NCI-H1105 (cell line): ENCODE measurements at regions not wholly inside any gene's neighbourhood (a gene's known extent, or its start where the extent isn't known, plus 50 kb on each side); places are given as distances from the start of the nearest gene placed in this dataset.
"Not testable (repeated sequence)": the region's sequence is repeated elsewhere in the genome, so short reads cannot be mapped to it uniquely, and the experiment has no call there.

Experiments used
- DNase-seq: peaks from one replicate; lab custom pipeline; 2025; lab: John Stamatoyannopoulos, UW

DNA sequence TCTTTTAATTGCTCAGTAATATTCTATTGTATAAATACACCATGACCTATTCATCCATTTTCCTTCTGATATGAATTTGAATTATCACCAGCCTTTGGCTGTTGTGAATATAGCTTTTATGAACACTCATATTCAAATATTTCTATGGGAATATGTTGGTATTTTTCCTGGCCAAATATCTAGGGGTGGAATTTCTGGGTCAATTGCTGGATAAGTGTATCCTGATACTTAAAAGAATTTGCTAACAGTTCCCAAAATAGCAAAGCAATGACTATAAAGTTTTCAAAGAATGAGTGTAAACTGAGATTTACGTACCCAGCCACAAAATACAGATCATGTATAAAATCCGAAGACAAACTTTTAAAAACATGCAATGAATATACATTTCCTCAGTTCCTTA is 148.7 kb upstream of the CLEC14A start:
- no peak for DNase-seq

- no peak for DNase-seq
Measured at GRCh38 chr14:38404100-38404541, 148.2 kb upstream of the CLEC14A start.

- DNase-seq, result no peak
Measured at GRCh38 chr14:38400751-38401150, 144.9 kb upstream of the CLEC14A start.

DNA sequence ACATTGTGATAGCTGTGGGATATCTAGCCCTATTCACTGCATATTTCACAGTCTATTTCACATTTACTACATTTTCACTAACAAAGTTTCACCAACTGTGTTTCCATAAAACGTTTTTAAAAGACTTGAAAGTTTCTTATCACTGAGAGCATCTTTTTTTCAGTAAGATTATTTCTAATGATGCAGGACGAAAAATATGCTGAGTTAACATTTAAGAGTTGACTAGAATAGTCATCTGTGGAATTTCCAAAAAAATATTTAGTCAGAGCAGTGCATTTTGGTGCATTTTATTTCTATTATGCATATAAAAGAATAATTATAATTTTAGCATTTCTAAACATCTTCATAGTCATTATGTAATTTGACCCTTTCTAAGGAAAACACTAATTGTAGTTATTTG is 143.8 kb upstream of the CLEC14A start:
- no peak for DNase-seq

DNA sequence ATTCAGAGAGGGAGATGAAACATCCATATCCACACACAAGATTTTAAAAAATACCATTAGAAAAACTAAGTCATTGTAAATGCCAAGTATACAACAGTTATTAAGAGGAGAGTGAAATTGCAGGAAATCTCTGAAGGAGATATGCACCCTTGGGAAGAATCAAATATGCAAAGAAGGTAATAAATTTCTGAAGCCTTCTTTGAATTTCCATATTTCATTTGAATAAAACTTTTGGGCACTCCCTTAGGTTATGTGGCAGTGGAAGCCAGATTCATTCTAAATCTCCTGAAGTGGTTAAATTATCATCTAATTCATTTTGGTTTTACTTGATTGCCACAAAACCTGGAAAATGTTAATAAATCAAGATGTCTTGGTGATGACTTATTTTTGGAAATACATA is 138.9 kb upstream of the CLEC14A start:
- DNase-seq, result no peak

DNA sequence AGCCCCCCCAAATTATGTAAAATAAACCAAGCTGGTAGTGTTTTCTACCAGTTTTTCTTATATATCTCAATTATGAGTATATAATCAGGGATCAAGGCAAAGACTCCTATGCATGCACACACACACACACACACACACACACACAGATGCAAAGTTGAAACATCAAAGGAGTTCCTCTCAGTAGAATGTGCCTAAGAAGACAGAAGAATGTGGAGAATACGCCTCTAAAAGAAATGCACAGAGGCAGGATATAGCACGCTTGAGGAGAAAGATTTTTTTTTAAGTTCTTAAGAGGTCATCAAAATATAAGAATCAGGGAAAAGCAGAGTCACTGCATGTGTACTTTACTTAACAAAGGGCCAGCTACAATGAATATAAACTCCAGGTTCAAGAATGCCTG is 138.2 kb upstream of the CLEC14A start:
- no peak for DNase-seq

DNA sequence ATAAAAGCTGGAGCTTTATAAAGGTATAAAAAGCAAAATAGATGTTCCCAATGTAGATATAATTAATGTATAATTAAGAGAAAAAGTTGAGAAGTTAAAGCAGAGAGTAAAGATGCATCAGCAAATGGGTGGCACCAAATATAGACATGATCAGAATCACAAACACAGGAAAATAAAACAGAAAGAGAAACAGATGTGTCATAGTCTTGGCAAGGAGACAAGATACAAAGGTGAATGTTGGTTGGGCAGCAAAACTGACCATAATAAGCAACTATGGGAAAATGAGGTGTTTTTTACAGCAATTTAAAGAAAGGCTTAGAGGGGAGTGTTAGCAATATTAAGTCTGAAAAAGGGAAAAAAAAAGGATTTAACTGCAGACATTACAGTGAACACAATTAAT is 135.4 kb upstream of the CLEC14A start:
- no peak for DNase-seq

GRCh38 chr14:38389681-38390080 is 133.8 kb upstream of the CLEC14A start:
- no peak for DNase-seq

GRCh38 chr14:38387821-38388220 is 131.9 kb upstream of the CLEC14A start:
- DNase-seq, result no peak

DNA sequence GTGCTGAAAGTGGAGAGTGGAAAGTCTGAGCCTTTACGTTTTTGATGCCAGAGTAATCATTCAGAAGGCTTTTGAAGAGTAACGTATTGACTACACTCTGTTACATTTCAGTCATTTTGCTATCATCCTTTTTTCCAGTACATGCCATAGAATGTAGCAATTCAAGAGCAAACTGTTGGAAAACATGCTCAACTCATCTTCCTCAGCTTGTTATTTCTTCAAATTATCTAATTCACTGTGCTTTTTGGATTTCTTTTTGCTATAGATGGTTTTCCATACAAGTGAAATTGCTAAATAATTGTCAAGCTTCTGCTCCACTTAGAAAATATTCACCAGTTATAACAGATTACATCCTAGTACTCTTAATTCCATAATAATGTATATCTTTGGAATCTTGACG is 129.9 kb upstream of the CLEC14A start:
- no peak for DNase-seq

GRCh38 chr14:38385343-38385742 is 129.4 kb upstream of the CLEC14A start:
- DNase-seq, result no peak

GRCh38 chr14:38384741-38385140 is 128.8 kb upstream of the CLEC14A start:
- DNase-seq, result no peak

DNA sequence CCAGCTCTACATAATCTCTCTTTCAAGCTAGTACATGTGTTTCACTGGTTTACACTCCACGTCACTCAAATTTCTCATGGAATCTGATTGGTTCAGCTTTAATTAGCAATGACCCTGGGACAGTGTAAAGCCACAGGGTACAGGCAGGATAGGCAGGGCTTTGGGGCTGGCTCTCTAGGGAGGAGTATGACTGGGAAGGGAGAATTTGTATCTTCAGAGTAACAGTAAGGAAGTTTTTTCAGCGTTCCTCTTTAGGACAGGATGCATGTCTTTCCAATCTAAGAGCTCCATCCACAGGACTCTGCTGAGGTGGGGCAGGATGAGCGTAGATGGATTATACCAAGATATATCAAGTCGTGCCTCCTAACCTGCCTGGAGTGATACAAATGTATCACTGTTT is 112.0 kb upstream of the CLEC14A start:
- DNase-seq, result no peak

GRCh38 chr14:38366374-38366773 is 110.5 kb upstream of the CLEC14A start:
- no peak for DNase-seq

GRCh38 chr14:38363217-38363616 is 107.3 kb upstream of the CLEC14A start:
- no peak for DNase-seq

DNA sequence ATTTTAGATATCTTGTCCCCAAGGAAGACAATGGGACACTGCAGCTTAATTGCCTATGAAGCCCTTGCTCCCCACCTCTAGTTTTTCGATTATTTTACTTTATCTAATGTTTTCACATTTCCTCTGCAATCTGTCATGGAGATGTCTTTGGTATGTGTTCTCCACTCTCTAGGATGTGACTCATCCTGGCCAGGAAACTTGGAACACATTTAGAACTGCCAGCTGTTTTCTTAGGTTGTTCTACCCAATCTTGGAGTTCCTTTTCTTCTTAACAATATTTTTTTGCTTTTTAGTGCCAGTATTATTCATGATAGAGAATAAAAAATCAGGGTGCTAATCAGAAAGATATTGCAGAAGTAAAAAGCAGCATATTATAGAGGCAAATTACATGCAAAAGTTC is 101.7 kb upstream of the CLEC14A start:
- DNase-seq, result no peak

- not testable (repeated sequence) for DNase-seq
Measured at GRCh38 chr14:38355473-38355872, 99.6 kb upstream of the CLEC14A start.

GRCh38 chr14:38350102-38350501 is 94.2 kb upstream of the CLEC14A start:
- DNase-seq, result no peak

DNA sequence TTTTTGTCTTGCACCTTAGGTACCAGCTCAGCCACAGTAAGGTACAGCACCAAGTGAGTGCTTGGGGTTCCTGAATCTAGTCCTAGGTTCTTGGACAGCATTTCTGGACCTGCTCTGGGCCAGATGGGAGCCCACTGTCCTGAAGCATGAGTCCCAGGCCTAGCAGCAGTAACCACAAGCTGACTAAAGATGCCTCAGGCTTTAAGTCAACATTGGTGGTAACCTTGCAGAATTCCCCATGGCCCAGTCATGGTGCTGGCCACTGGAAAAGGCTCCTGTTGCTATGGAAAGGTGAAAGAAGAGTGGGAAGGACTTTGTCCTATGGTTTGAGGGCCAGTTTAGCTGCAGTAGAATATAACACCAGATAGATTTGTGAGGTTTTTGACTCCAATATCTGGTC is 86.9 kb upstream of the CLEC14A start:
- DNase-seq, result no peak

- no peak for DNase-seq
Measured at GRCh38 chr14:38339696-38340095, 83.8 kb upstream of the CLEC14A start.

DNA sequence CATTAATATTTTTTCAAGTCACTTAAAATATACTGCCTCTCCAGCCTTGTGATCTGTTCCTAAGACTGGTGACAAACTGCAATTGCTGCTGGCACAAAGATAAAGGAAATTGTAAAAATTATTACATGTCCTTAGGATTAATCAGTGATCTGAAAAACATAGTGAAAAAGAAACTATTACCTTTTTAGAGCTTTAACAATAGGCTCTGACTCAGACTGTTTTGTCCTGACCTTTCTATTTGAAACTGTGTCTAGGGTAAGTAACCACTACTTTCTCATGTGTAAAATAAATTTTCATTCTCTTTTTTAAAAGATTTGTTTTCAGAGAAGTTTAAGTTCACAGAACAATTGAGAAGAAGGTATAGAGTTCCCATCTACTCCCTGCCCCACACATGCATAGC is 80.4 kb upstream of the CLEC14A start:
- no peak for DNase-seq

- DNase-seq, result no peak
Measured at GRCh38 chr14:38330275-38330674, 74.4 kb upstream of the CLEC14A start.

DNA sequence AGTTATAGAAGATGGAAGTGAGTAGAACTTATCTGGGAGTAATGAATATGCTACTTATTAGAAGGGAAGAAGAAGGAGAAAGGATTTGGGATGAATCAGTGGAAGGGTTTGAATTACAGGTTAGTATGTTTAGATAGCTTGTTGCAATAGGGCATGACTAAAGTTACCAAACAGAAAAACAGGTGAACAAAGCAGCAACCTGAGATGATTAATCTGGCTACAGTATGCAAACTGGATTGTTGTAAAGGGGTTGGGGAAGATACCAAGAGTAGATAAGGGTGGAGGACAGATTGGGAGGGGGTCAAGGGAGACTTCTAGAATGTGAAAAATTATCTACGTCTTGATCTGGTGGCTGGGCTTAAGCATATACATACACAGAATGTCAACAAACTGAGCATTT is 73.4 kb upstream of the CLEC14A start:
- no peak for DNase-seq

GRCh38 chr14:38316922-38317321 is 61.0 kb upstream of the CLEC14A start:
- DNase-seq, result no peak

- DNase-seq, result no peak
Measured at GRCh38 chr14:38311655-38312054, 55.8 kb upstream of the CLEC14A start.
